ENCODE measurements at regions not wholly inside any gene's neighbourhood (a gene's known extent, or its start where the extent isn't known, plus 50 kb on each side); places are given as distances from the start of the nearest gene placed in this dataset.

- TF ChIP-seq TSC22D4 (tag; IDR thresholded peaks at IDR 0.05) (no peak), TRIM25 (IDR thresholded peaks at IDR 0.05; ENCODE audit: borderline replicate concordance) (no peak), POLR2B (IDR thresholded peaks at IDR 0.05; ENCODE audit: low read depth, partially characterized antibody) (no peak), BDP1 (IDR thresholded peaks at IDR 0.05; ENCODE audit: insufficient read depth, insufficient read length) (no peak), ILF3 (IDR thresholded peaks at IDR 0.05; ENCODE audit: borderline replicate concordance) (no peak)
Observed at GRCh38 chr11:92753161-92753560, 216.3 kb upstream of the MTNR1B start (continued).

GRCh38 chr11:92758241-92758780, 211.1 kb upstream of the MTNR1B start:
- H3K36me3 ChIP-seq (ENCODE audit: control insufficient read depth, insufficient read depth, low read length) = no peaks in the 10 kb centered on the region
- H3K9ac ChIP-seq (ENCODE audit: insufficient read depth in 1 of 2, low read depth in 2 of 2, low read length in 2 of 2) = no peak overlapping the region
- no peaks in the 10 kb centered on the region for H3K79me2 ChIP-seq (ENCODE audit: control insufficient read depth, insufficient read depth, low read length)
- no peak overlapping the region for H3K4me2 ChIP-seq (ENCODE audit: insufficient read depth, low read length)
- no peaks in the 10 kb centered on the region for H3K27me3 ChIP-seq (ENCODE audit: control insufficient read depth in 2 of 2, insufficient read depth in 2 of 2, low read length in 2 of 2)
- H2AFZ ChIP-seq (ENCODE audit: low read depth, low read length) = no peak overlapping the region
- no peaks in the 10 kb centered on the region for H3K4me1 ChIP-seq (replicated peaks in 1 of 2; ENCODE audit: control insufficient read depth in 2 of 2, insufficient read depth in 2 of 2, low read length in 2 of 2)
- WGBS (ENCODE audit: insufficient coverage, low coverage, missing lambda C conversion rate) = 6% methylated on average over 2 of the region's 2 CpGs
- no peaks in the 10 kb centered on the region for H4K20me1 ChIP-seq (replicated peaks; ENCODE audit: control insufficient read depth, insufficient read depth, low read length)
- BruUV-seq (replicated peaks) = no TSS peak
- no peak for ATAC-seq
- no peaks in the 10 kb centered on the region for H3K9me1 ChIP-seq (ENCODE audit: control insufficient read depth, insufficient read depth, low read length)
- no peak overlapping the region for H3K27ac ChIP-seq (ENCODE audit: extremely low read depth, low read depth, low read length)
- intact Hi-C loops (cut with micrococcal nuclease) (no loop called here), in situ Hi-C loops (cut with MboI) (no loop called here)
- no peak for TF ChIP-seq POLR2AphosphoS2 (IDR thresholded peaks at IDR 0.05; ENCODE audit: low read length)
- TF ChIP-seq RHOXF2B (CRISPR knock-in tag; conservative IDR thresholded peaks at IDR 0.05) = no peak
- TF ChIP-seq TSC22D4 (tag; IDR thresholded peaks at IDR 0.05) = no peak
- no peak for FAIRE-seq
- no peak for DNase-seq (ENCODE audit: extremely low read depth in 1 of 4, low spot score in 3 of 4)
- POLR2A ChIA-PET = no interaction called here
- CTCF ChIA-PET (ENCODE audit: low intra/inter-chr PET ratio) = no interaction called here
- H3K9me3 ChIP-seq (replicated peaks; ENCODE audit: control insufficient read depth, insufficient read depth, low read depth, low read length) = no peaks in the 10 kb centered on the region
- no peak overlapping the region for H3K4me3 ChIP-seq

Data from K562 (cell line).